SIG-M5 (cell line): ENCODE measurements at regions not wholly inside any gene's neighbourhood (a gene's known extent, or its start where the extent isn't known, plus 50 kb on each side); places are given as distances from the start of the nearest gene placed in this dataset.
"Not testable (repeated sequence)": the region's sequence is repeated elsewhere in the genome, so short reads cannot be mapped to it uniquely, and the experiment has no call there.

Experiments
- DNase-seq: peaks from one replicate; lab custom pipeline; 2025; lab: John Stamatoyannopoulos, UW

GRCh38 chr7:113383638-113384037 is 265.3 kb upstream of the SMIM30 start:
- DNase-seq = no peak

GRCh38 chr7:113379746-113380145 is 261.4 kb upstream of the SMIM30 start:
- DNase-seq = no peak

- no peak for DNase-seq
Observed at GRCh38 chr7:113374955-113375354, 256.6 kb upstream of the SMIM30 start.

GRCh38 chr7:113373863-113374262 is 255.5 kb upstream of the SMIM30 start:
- DNase-seq = no peak

GRCh38 chr7:113371416-113372043 is 253.2 kb upstream of the SMIM30 start:
- no peak for DNase-seq

GRCh38 chr7:113370910-113371309 is 252.6 kb upstream of the SMIM30 start:
- no peak for DNase-seq

- no peak for DNase-seq
Observed at GRCh38 chr7:113368256-113368655, 249.9 kb upstream of the SMIM30 start.

- DNase-seq = no peak
Observed at GRCh38 chr7:113367041-113367586, 248.8 kb upstream of the SMIM30 start.

GRCh38 chr7:113366122-113366521 is 247.8 kb upstream of the SMIM30 start:
- no peak for DNase-seq

GRCh38 chr7:113349339-113349738 is 231.0 kb upstream of the SMIM30 start:
- DNase-seq = no peak

GRCh38 chr7:113339661-113340060 is 221.3 kb upstream of the SMIM30 start:
- DNase-seq = no peak

GRCh38 chr7:113338071-113338696 is 219.8 kb upstream of the SMIM30 start:
- no peak for DNase-seq

GRCh38 chr7:113336838-113337237 is 218.5 kb upstream of the SMIM30 start:
- not testable (repeated sequence) for DNase-seq

- DNase-seq = no peak
Observed at GRCh38 chr7:113331155-113331898, 213.0 kb upstream of the SMIM30 start.

- DNase-seq = no peak
Observed at GRCh38 chr7:113321201-113321600, 202.8 kb upstream of the SMIM30 start.

GRCh38 chr7:113320419-113320818 is 202.1 kb upstream of the SMIM30 start:
- no peak for DNase-seq

- no peak for DNase-seq
Observed at GRCh38 chr7:113314594-113314993, 196.2 kb upstream of the SMIM30 start.

- no peak for DNase-seq
Observed at GRCh38 chr7:113308399-113308798, 190.0 kb upstream of the SMIM30 start.

- no peak for DNase-seq
Observed at GRCh38 chr7:113307147-113307546, 188.8 kb upstream of the SMIM30 start.

- no peak for DNase-seq
Observed at GRCh38 chr7:113306302-113306701, 187.9 kb upstream of the SMIM30 start.

GRCh38 chr7:113304104-113304503 is 185.8 kb upstream of the SMIM30 start:
- no peak for DNase-seq

- not testable (repeated sequence) for DNase-seq
Observed at GRCh38 chr7:113303388-113303787, 185.0 kb upstream of the SMIM30 start.

GRCh38 chr7:113301983-113302382 is 183.6 kb upstream of the SMIM30 start:
- DNase-seq = no peak
